GM12872 (cell line): ENCODE measurements at regions not wholly inside any gene's neighbourhood (a gene's known extent, or its start where the extent isn't known, plus 50 kb on each side); places are given as distances from the start of the nearest gene placed in this dataset.

Experiments
- TF ChIP-seq, protein P1 (sequence below): IDR thresholded peaks from 3 replicates; pipeline ENCODE4 v1.5.1; 2011; ENCODE audit warnings: low read depth, mild to moderate bottlenecking, low read length, moderate library complexity; ENCODE audit not compliant: insufficient read depth

DNA sequence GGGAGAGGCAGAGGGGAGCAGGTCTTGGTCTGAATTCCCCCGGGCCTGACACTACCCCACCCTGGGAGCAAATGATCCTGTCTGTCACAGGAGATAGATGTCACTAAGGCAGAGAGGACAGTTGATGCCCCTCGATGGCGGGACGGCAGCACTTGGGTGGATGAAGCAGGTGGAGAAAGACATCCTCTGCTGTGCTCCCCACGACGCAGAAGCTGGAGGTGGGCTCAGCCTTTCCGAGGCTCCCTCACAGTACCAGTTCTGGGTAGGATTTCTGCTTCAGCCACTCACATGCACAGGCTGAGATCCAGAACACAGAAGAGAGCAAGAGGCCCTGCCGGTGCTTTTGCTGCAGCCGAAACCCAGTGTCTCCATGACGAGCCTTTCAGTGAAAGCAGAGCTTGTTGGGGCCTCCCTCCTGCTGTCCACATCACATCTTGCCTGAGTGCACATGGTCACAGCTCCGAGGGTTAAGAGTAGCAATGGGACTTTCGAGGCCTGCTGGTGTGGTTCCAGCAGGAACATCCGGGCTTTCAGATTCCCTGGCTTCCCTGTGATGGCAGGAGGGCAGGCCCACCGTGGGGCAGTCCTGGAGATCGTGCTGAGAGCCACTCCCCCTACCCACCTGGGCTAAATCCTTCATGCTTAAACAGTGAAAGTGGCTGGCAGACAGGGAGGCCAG is 107.3 kb upstream of the PRR20G start:
- TF ChIP-seq, protein P1, sequence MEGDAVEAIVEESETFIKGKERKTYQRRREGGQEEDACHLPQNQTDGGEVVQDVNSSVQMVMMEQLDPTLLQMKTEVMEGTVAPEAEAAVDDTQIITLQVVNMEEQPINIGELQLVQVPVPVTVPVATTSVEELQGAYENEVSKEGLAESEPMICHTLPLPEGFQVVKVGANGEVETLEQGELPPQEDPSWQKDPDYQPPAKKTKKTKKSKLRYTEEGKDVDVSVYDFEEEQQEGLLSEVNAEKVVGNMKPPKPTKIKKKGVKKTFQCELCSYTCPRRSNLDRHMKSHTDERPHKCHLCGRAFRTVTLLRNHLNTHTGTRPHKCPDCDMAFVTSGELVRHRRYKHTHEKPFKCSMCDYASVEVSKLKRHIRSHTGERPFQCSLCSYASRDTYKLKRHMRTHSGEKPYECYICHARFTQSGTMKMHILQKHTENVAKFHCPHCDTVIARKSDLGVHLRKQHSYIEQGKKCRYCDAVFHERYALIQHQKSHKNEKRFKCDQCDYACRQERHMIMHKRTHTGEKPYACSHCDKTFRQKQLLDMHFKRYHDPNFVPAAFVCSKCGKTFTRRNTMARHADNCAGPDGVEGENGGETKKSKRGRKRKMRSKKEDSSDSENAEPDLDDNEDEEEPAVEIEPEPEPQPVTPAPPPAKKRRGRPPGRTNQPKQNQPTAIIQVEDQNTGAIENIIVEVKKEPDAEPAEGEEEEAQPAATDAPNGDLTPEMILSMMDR, result no peak

DNA sequence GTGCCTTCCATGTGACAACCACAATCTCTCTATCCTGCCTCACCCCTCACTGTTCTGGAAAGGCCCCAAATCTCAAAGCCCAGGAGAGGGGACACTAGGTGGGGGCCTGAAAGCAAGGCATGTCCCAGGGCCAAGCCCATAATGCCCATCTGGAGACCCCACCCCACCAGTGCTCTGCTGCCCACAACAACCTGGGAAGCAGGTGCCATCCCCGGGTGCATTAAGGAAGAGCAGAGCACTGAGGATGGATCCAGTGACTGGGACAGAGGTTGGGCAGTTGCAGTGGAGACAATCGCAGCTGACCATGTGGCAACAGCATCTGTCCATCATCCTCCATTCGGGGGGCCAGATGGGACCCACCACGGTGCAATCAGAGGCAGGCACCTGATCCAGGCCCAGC is 106.2 kb upstream of the PRR20G start:
- TF ChIP-seq, protein P1, result no peak

DNA sequence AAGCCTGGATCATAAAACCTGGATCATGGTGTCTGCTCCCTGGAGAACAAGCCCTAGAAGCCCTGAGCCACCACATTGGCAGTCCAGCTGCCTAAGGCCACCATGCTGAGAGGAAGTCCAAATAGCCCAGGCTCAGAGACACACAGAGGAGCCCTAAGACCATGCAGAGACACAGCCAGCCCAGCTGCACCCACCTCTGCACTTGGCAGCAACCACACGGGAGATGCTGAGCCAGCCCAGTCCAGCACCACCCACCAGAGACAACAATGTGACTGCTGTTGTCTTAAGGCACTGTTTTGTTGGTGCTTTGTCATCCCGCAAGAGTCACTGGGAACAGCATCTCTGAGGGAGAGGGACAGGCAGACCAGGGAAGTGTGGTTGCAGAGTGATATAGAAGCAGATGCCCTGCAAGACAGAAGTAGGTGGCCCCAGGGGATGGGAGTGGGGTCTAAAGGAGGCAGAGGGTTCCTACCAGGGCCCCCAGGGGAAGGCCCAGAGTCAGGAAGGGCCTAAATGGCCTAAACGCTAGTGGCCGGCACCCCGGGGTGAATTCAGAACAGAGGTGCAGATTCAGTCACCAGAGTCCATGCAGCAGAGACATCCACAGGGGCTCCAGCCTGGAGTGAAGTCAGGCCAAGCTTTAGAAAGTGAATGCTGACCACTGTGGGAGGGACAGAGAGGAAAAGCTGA is 105.4 kb upstream of the PRR20G start:
- TF ChIP-seq, protein P1, result no peak

- TF ChIP-seq, protein P1, result no peak
These were observed 104.3 kb upstream of the PRR20G start for GRCh38 chr3:127392156-127392490.

DNA sequence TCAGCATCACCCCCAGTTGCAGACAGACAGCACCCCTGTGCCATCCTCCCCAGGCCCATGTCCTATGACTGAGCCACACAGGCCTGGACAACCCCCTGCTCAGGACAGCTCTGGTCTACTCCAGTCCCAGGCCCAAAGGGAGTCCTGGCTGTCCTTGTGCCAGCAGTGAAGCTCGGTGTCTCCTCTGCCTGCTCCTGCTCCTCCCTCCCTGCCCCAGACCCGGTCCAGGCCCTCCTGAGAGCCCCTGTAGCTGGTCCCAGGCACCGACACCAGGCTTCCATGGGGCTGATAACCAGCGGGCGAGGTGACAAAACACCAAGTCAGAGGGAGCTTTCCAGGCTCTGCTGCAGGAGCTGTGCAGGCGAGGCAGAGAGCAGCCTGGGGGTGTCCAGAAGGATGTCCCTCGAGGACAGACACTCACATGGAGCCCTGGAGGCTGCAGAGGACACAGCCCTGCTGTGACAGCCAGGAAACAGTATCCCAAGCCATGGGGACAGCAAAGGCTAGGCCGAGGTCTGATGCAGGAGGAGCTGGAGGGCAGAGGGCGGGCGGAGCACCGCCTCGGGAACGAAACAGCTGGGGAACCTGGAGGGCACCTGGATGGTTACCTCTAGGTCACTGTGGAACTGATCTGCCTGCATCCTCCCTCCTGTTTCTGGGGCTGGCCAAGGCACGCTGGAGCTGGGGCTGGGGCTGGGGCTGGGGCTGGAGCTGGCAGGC is 103.8 kb upstream of the PRR20G start:
- TF ChIP-seq, protein P1, result no peak

DNA sequence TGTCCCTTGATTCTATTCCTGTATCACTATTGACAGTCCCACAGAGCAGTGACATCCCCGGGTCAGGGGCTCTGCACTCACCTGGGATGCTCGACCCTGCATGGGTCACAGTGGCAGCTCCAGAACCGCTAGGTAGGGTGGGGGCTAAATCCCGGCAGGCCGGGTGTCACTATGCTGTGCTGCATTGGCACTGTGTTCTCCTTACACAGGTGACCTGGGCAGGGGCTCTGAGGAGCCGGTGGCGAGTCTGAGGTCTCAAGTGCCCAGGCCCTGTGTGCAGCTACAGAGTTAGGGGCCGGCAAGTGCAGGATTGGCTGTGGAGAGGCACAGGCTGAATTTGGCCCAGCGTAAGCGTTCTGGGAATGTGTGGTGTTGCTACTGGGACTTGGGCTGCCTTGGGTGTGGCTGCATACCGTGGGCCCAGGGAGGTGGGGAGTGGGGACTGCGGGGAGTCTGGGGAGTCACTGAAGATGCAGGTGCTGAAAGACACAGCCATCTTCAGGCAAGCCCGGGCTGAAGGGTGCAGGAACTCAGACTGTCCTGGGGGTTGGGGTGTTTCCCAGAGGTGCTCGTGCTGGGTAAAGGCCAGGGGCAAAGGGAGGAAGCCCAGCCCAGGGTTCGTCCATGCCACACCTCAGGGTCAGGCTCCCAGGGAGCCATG is 102.6 kb upstream of the PRR20G start:
- TF ChIP-seq, protein P1, result no peak

DNA sequence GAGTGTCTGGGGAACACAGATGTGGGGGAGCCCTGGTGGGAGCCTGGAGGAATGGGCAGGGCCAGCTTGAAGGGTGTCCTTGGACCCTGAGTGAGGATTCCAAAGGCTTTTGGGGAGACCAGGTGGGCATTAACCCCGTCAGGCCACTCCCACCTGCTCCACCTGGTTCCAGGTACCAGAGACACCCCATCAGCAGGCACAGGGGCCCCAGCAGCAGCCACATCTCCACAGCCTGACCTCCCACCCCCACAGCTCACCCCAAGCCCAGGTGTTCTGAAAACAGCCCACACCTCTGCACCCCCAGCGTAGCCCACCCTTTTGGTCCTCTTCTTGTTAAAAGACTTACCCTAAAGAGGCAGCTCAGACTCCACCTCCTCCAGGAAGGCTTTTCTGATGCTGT is 102.1 kb upstream of the PRR20G start:
- TF ChIP-seq, protein P1, result no peak
